Limb (tissue), 2 donors: ENCODE measurements at regions not wholly inside any gene's neighbourhood (a gene's known extent, or its start where the extent isn't known, plus 50 kb on each side); places are given as distances from the start of the nearest gene placed in this dataset.

Source experiments
- DNase-seq, 2 donors: peaks; one replicate each; pipeline ENCODE4 v3.0.0-alpha.2; 2016; ENCODE audit errors: extremely low spot score in 2 of 2

DNA sequence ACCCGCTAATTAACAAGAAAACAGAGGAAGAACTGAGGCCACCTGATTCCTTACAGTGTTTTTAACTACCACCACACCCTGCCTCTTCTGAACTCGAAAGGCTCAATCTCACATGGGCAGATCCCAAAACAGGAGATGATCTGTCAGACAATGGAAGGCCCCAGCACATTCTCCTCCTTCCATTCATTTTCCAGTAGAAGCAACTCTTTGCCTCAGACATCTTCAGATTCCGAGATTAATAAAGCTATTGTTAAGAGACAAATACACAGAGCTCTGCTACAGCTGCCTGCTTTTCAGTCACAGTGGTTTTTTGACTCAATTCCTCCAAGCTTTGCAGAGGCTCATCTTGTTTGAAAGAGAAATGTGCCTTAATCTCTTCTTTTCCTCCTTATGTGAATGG lies 127.2 kb upstream of the ADAMTSL1 start:
- no peak for DNase-seq

DNA sequence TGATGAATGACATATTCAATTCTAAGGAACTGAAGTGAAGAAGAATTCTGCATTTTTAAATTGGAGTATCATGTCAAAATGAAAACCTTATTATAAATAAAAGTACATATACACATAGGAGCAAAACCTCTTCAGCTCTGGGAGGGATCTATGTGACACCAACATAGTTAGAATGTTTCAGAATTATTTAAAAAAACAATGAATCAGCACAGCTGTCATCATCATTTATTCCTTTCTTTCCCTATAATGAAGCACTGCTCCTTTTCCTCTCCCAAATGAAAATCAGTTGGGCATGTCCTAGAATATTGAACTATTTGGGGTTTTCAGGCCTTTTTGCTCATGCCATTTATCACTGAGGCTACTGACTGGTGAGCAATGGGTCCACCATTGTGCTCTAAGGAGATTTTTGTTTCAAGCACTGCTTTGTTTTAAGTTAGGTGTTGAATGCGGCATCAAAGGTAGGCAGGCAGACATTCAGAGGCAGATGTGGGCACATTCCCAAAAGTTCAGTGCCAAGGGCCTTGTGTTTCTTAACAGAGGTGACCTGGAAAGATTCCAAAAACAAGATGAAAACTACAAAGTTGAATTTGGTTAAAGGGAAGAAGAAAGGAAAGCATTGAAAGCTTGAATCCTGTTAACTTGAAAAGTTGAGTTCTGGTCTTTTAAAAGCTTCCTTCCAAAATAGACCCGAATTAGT lies 126.4 kb upstream of the ADAMTSL1 start:
- no peak for DNase-seq

DNA sequence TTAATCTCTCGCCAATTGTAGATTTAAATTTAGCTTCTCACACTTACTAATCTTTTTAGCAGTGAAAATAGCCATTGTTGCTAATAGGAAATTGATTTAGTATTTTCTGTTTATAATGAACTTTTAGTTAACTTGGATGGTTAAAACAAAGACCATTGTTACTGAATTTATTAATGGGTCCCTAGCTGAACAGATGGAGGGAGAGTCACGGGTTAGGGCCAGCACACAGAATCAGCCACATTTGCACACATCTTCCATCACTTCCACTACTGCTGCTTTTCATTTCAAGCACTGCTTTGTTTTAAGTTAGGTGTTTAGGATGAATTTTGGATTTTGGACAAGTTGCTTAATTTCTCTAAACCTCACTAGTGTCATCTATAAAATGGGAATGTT lies 125.9 kb upstream of the ADAMTSL1 start:
- DNase-seq = no peak

DNA sequence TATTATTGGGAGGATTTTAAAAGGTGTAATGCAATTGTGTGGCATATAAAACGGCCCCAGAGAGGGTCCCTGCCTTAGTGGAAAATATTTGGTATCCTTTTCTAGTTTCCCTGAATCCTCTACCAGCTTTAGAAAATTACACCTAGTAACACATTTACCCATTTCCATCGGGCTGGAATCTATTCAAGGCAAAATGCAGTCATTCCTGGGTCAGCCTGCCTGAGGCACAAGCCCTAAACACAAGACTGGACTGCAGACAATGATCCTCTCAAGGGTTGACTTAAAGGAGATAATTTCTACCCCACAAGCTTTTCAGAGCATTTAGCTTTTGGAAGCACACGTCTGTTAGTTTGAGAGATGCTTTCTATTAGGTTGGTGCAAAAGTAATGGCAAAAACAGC lies 124.4 kb upstream of the ADAMTSL1 start:
- no peak for DNase-seq

DNA sequence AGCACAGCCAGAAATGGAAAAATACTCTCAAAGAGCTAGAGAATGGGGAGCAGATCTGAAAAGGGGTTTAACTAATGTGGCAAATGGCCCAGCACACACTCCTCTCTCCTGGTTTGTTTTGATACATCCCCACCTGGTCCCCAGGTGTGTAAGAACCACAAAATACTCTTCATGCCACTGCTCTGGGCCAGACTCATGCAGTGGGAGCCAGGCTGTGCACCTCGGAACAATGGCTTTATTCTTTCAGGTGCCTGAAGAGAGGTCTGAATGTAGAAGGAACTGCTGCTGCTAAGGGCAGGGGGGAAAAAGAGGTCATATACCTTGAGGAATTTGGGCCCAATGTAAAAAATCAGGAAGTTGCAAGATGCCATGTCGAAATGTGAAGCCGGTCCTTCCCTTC lies 123.9 kb upstream of the ADAMTSL1 start:
- no peak for DNase-seq

DNA sequence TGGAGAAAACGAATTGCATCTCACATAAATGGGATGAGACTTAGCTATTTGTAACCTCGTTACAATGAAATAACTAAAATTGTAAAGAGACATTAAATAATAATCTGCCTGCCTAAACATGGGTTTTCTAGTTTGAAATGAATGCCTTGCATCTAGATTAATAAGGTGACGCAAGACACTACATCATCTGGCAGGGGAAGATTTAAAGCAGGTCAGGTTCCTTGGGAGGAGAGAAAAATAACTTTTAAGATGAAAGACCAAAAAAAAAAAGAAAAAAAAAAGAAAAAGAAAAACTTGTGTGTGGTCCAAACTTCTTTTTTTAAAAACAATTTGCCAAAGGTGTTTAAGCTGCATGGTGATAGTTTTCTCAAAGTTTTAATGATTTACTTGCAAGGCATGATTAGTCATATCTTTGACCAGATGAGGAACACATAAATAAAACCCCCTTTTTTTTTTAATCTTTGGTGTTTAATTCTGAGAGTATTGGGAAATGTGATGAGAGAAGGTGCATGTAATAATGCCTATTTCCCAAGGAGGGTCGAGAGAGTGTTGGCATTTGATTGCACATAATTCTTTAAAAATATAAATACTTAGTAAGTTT lies 122.9 kb upstream of the ADAMTSL1 start:
- no peak for DNase-seq

DNA sequence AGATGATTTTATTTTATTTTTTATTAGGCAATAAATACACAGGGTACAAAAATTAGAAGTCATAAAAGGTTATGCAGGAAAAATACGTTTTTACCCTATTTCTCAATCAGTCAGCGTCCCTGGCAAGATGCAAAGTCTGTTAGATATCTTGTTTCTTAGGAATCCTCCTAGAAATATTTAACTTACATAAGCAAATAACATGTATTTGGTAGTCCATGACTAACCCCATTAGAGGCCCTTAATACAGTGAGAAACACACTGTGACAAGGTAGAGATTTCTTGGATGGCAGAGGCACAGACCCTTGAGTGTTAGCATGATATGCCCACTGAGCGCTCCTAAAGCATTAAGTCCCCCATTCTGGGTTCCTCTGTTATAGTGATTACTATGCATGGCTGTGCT lies 121.2 kb upstream of the ADAMTSL1 start:
- no peak for DNase-seq

DNA sequence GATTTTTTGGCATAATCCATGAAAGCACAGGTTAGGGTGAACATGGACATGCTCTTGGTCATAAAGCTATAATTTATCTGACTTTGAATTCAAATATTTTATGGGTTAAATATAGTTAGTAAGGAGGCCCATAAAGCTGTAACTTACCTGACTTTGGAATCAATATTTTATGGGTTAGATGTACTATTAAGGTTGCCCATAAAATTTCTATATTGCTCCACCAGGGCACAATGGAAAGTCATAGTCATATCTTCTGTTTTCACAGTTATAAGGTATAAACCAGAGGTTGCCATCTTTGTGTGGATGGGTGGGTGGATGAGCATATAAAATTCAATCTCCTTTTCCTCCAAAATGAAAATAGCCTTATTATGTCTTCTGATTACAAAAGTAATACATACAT lies 120.5 kb upstream of the ADAMTSL1 start:
- DNase-seq = no peak

DNA sequence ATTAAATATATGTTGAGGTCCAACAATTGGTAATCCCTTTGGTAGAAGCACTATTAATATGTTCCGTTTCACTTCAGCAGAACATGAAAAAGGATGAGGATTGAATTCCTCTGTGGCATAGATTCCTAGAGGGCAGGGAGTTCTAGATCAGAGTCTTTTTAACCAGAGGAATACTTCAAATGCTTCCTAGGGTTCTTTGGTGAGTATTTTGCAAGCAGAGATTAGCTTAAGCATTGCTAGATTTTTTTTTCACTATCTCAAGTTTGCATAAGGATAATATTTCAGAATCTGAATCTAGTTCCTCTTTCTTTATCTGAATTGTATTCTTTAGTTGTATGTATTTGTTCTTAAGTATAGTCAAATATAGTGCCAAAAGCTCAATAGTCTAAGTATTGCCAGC lies 116.6 kb upstream of the ADAMTSL1 start:
- DNase-seq = no peak

DNA sequence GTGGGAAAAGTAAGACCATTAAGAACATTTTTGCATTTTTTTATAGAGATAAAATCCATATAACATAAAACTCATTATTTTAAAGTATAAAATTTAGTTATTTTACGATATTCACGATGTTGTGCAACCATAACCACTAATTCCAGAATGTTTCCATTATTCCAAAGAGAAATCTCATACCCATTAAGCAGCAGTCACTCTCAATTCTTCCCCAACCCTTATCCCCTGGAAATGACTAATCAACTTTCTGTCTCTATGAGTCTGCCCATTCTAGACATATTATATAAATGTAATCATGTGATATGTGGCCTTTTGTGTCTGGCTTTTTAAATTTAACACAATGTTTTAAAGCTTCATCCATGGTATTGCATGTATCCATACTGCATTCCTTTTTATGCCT lies 115.6 kb upstream of the ADAMTSL1 start:
- DNase-seq = no peak

DNA sequence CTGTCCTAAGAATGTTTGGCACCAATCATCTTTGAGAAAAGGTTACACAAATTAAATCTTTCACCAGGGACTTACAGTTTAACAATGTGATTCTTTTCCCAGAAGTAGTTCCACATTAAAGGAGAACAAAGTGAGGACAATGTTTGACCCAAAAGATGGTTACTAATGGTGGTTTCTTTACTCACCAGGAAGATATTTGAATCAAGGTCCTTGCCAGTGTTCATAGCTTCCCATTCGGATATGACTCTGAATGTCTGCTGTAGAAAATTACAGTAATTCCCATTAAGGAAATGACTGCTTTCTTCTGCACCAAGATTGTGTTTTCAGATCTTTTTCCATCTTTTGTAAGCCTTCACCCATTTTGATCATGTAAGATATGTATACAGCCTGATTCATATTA lies 114.6 kb upstream of the ADAMTSL1 start:
- no peak for DNase-seq

DNA sequence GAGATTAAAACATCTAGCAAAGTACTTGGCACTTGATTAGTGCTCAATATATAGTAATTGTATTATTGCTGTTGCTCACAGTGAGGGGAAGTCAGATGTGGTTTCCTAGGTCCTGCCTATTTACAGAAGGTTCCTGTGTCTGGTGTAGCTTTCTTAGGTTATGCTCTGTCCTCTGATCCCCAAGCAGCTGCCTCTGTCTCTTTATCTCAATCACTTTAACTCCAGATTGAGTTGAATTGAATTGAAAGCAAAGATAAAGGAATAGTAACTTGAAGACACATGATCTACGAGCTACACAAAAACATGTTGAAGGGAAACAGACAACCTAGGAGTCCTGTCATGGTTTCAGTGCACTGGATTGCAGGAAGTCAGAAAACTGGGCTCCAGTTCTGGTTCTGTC lies 113.9 kb upstream of the ADAMTSL1 start:
- DNase-seq = no peak

DNA sequence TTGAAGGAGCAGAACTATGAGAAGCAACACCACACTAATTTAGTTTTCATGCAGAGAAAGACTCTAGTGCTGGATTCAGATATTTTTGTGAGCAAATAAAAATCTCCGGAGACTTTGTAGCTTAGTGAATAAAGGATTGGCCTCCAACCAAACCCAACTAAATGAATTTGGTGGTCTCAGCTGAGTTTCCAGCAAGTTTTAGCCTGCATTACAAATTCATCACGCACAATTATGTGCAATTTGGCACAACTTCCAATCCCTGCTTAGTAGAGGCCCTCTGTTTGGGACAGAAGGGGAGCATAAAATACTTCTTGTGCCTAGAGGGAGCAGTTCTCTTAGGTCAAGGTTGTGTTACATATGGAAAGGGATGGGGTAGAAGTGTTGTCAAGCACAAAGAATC lies 112.3 kb upstream of the ADAMTSL1 start:
- no peak for DNase-seq

DNA sequence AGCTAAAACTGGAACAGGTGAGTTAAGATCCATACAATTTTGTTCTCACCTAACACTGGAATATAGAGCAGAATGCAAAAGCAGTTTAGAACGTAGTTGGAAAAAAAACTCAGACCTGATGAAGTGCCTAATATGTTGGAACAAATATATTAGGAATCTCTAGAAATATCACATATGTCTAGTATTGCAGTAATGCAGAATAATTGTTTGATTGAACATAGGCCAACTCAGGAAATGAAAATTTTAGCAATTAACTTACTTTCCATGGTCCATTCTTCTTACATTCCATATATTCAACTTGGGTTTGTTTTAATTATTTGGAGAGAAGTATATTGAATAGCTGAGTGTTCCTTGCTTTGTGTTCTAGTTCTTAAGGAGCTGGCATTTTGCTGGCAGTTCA lies 111.8 kb upstream of the ADAMTSL1 start:
- no peak for DNase-seq

DNA sequence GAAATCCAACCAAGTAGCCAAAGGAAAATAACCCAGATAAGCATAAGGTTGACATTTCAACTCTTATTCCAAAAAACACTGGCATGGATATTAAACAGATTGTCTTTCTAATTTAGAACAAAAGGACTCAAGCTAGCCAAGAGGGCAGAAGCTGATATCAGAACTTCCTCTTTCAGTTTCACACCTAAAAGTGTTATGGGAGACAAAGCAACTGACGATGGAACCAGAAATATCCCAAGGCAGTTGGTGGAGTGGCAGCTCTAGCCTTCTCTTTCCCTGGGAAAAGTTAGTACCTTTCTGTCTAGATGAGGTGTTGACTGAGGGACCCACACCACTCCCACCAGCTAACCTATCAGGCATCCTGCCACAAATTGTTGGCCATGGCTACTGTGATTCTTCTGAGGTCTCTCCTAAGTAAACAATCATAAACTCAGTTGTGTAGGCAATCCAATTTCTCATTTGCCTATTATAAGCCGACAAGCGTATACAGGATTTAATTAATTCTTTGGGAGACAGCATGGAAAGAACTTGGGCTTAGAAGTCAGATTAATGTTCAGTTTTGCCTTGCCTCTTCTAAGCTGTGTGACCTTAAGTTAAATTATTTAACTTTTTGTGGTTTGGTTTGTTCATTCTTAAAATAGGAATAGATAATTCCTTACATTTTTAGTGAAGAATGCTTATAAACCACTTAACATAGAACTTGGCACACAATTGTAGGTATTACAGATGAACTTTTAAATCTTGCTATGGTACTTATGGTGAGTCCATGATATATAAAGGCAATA lies 110.9 kb upstream of the ADAMTSL1 start:
- no peak for DNase-seq

DNA sequence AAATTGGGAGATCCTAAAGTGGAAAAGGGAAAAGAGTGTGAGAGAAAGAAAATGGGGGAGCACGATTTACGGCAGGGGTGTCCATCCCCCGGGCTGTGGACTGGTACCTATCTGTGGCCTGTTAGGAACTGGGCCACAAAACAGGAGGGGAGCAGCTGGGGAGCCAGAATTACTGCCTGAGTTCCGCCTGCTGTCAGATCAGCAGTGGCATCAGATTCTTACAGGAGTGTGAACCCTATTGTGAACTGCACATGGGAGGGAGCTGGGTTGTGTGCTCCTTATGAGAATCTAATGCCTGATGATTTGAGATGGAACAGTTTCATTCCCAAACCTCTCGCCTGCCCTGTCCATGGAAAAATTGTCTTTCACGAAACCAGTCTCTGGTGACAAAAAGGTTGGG lies 108.3 kb upstream of the ADAMTSL1 start:
- no peak for DNase-seq

DNA sequence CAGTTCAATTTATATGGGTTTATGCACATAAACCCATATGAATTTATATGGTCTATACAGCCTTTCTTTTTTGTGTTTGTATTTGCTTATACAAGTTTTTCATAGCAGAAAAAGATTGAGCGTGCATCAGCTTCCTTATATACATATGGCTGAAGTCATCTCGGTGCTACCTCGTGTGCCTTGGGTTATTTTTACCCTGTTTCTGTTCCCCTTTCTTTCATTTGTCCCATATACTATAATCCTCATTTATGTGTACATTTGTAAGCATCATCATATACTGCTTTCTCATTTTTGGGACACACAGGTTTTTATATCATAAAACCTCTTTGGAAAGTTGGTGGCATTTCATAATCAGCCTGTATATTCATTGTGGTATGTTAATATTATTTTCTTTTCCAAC lies 107.8 kb upstream of the ADAMTSL1 start:
- DNase-seq = no peak

DNA sequence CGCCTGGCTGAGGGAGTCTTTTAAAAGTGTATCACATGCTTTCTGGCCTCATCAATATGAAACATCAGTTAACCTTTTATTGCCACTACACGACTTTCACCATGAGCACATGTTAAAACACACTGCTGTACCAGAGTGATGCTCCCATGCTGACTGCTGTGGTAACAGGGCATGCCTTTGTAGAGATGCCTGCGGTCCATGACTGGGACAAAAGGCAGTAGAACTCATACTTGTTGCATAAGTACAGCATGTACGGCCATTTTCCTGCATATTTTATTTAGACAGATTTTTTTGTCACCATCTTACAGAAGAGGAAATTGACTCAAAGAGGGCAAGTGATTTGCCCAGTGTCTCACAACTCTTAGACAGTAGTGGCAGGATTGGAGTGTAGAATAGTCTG lies 105.7 kb upstream of the ADAMTSL1 start:
- DNase-seq = no peak

DNA sequence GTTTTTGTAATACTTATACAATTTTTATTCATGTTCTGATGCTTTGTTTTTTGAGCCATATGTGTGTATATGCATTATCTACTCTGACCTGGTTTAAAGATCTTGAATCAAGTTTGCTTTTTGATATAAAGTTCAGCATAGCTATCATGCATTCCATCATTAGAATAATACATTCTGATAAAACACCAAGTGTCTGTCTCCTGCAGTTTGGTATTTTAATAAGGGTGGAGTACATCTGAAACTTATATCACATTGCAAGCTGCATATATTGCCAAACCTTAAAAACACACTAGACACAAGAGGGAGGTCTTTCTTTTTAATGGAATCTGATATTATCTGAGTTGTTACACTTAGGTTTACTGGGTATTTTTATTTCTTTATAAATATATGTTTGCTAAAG lies 102.8 kb upstream of the ADAMTSL1 start:
- DNase-seq = no peak

DNA sequence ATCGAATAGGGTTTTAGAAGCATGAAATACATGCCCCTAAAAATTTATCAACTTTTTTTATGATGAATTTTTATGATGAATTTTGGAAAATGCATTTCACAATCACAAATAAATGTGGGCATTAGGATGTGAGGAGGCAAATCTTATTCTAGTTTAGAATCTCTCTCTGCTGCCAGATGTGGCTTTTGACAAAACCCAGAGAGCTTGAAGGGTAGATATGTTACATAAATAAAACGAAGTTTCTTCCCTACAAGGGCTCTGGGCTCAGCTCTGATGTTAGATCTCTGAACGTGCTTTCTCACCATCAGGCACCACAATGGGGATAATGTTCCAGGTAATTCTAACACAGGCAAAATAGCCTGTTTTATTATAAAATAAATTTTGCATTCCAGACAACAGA lies 102.3 kb upstream of the ADAMTSL1 start:
- no peak for DNase-seq

DNA sequence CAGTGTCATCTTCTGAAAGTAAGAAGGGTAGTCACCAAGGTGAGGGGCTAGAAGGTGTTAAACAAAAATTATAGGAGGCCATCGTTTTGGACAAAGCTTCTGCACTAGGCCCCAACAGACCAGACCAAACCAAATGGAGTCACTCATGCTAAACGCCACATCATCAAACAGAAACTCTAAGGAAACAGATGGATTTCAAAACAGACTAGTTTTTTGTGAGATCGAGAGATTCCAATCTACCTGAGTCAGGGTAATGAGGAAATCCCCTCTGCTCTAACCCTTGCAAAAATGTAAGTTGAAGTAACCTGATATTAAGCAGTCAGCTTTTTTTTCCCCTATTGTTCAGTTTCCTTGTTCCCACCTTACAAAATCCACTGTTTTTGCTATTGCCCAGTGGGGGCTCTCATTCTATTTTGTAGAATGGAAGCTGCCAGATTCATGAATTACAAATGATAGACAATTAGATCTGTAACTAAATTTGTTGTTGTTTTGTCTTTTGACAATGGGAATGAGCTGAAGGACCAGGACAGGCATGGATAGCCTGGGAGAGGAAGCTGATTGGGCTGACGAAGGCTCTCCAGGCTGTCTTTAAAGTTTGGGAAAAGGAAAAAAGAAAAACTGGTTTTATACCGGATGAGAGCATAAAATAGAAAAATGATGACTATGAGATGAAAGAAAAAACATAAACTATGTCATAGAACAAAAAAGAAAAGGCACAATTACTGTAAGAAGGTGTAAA lies 94.7 kb upstream of the ADAMTSL1 start:
- DNase-seq = no peak

DNA sequence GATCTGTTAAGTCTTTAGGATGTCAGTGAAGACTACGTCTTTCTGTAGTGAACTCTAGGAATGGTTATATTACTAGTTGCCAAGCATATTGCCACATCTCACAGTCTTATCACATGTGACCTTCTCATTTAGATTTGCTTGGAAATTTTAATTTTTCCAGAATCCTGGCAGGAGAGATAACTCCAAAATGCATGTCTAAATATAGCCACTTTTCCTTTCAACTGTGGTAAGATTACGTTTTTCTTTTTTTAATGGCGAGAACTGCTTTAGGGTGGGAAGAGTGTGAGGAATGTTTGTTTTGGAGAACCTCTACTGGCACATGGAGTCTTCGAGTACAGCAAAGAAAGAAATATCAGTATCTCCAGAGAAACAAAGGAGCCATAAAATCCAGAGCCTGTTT lies 91.7 kb upstream of the ADAMTSL1 start:
- no peak for DNase-seq
